ENCODE measurements at regions not wholly inside any gene's neighbourhood (a gene's known extent, or its start where the extent isn't known, plus 50 kb on each side); places are given as distances from the start of the nearest gene placed in this dataset.
"Not testable (repeated sequence)": the region's sequence is repeated elsewhere in the genome, so short reads cannot be mapped to it uniquely, and the experiment has no call there.

GRCh38 chr16:16960785-16961184, 510.0 kb downstream of the XYLT1 start:
- no peak for DNase-seq

GRCh38 chr16:16966439-16966838, 504.3 kb downstream of the XYLT1 start:
- no peak for DNase-seq

GRCh38 chr16:16971042-16971441, 499.7 kb downstream of the XYLT1 start:
- DNase-seq: no peak

GRCh38 chr16:16972831-16973230, 497.9 kb downstream of the XYLT1 start:
- no peak for DNase-seq

GRCh38 chr16:16973707-16974591, 496.8 kb downstream of the XYLT1 start:
- no peak for DNase-seq

- no peak for DNase-seq
Observed at GRCh38 chr16:16982614-16983013, 488.1 kb downstream of the XYLT1 start.

GRCh38 chr16:16983582-16983981, 487.2 kb downstream of the XYLT1 start:
- no peak for DNase-seq

GRCh38 chr16:16984091-16984490, 486.7 kb downstream of the XYLT1 start:
- not testable (repeated sequence) for DNase-seq

- no peak for DNase-seq
Observed at GRCh38 chr16:16985707-16986106, 485.1 kb downstream of the XYLT1 start.

- no peak for DNase-seq
Observed at GRCh38 chr16:16988963-16989362, 481.8 kb downstream of the XYLT1 start.

GRCh38 chr16:16989368-16989767, 481.4 kb downstream of the XYLT1 start:
- DNase-seq: no peak

GRCh38 chr16:16991711-16992110, 479.0 kb downstream of the XYLT1 start:
- DNase-seq: no peak

GRCh38 chr16:16992975-16993765, 477.6 kb downstream of the XYLT1 start:
- no peak for DNase-seq

GRCh38 chr16:16994831-16995230, 475.9 kb downstream of the XYLT1 start:
- DNase-seq: no peak

GRCh38 chr16:16996827-16997226, 473.9 kb downstream of the XYLT1 start:
- DNase-seq: no peak

- no peak for DNase-seq
Observed at GRCh38 chr16:16997349-16997748, 473.4 kb downstream of the XYLT1 start.

- DNase-seq: no peak
Observed at GRCh38 chr16:17001471-17001870, 469.3 kb downstream of the XYLT1 start.

- no peak for DNase-seq
Observed at GRCh38 chr16:17002565-17002964, 468.2 kb downstream of the XYLT1 start.

GRCh38 chr16:17005963-17006362, 464.8 kb downstream of the XYLT1 start:
- DNase-seq: not testable (repeated sequence)

- DNase-seq: no peak
Observed at GRCh38 chr16:17011712-17012111, 459.0 kb downstream of the XYLT1 start.

GRCh38 chr16:17013038-17013437, 457.7 kb downstream of the XYLT1 start:
- no peak for DNase-seq

GRCh38 chr16:17014484-17015121, 456.2 kb downstream of the XYLT1 start:
- no peak for DNase-seq

GRCh38 chr16:17015702-17016101, 455.1 kb downstream of the XYLT1 start:
- no peak for DNase-seq

- no peak for DNase-seq
Observed at GRCh38 chr16:17017442-17017841, 453.3 kb downstream of the XYLT1 start.

All from activated CD4-positive, alpha-beta T cell treated with anti-CD3 and anti-CD28 coated beads, Interleukin-2, amount 50 U/mL, for 4 hours (primary cell).